ENCODE measurements at regions not wholly inside any gene's neighbourhood (a gene's known extent, or its start where the extent isn't known, plus 50 kb on each side); places are given as distances from the start of the nearest gene placed in this dataset.
A peak's percentile ranks its signal among the peaks of the same experiment; 100 is the strongest.
"Not testable (repeated sequence)": the region's sequence is repeated elsewhere in the genome, so short reads cannot be mapped to it uniquely, and the experiment has no call there.

GRCh38 chr2:20499387-20499786 lies 52.5 kb downstream of the RHOB start:
- Histone ChIP-seq H3K4me1 (ENCODE audit: control insufficient read depth, extremely low read depth, insufficient read depth, low read length) (peaks cover 6% of the 10 kb centered on the region), H3K9ac (ENCODE audit: control insufficient read depth, extremely low read depth, insufficient read depth, low read length) (no peak overlapping the region), H3K27me3 (ENCODE audit: control insufficient read depth, extremely low read depth, insufficient read depth, low read length) (no peaks in the 10 kb centered on the region), H3K9me3 (ENCODE audit: control insufficient read depth, low read depth, low read length) (no peaks in the 10 kb centered on the region), H2AFZ (ENCODE audit: control insufficient read depth, low read length) (no peak overlapping the region), H3K36me3 (ENCODE audit: control insufficient read depth in 2 of 2, extremely low read depth in 1 of 2, insufficient read depth in 2 of 2, low read length in 2 of 2) (no peaks in the 10 kb centered on the region), H3K4me3 (ENCODE audit: control insufficient read depth in 2 of 3, extremely low read depth in 1 of 3, insufficient read depth in 2 of 3, low read depth in 1 of 3, low read length in 3 of 3) (no peak overlapping the region), H3K9me1 (ENCODE audit: control insufficient read depth, extremely low read depth, insufficient read depth, low read length) (no peaks in the 10 kb centered on the region), H3K79me2 (ENCODE audit: control insufficient read depth, insufficient read depth, low read length) (no peaks in the 10 kb centered on the region), H3K27ac (ENCODE audit: control insufficient read depth, insufficient read depth, low read length) (no peak overlapping the region), H4K20me1 (ENCODE audit: control insufficient read depth, extremely low read depth, insufficient read depth, low read length) (no peaks in the 10 kb centered on the region), H3K4me2 (ENCODE audit: control insufficient read depth, extremely low read depth, insufficient read depth, low read depth, low read length) (no peak overlapping the region)
- no peak for DNase-seq (ENCODE audit: low read depth, low spot score)
- no peak for FAIRE-seq
- dilution Hi-C loops (cut with MboI; ENCODE audit: extremely low pct_ligation_motif_present, low sequenced_read_pairs): no loop called here
- no peak for TF ChIP-seq EZH2 (IDR thresholded peaks at IDR 0.05; ENCODE audit: low read length)
- TF ChIP-seq, protein P1, sequence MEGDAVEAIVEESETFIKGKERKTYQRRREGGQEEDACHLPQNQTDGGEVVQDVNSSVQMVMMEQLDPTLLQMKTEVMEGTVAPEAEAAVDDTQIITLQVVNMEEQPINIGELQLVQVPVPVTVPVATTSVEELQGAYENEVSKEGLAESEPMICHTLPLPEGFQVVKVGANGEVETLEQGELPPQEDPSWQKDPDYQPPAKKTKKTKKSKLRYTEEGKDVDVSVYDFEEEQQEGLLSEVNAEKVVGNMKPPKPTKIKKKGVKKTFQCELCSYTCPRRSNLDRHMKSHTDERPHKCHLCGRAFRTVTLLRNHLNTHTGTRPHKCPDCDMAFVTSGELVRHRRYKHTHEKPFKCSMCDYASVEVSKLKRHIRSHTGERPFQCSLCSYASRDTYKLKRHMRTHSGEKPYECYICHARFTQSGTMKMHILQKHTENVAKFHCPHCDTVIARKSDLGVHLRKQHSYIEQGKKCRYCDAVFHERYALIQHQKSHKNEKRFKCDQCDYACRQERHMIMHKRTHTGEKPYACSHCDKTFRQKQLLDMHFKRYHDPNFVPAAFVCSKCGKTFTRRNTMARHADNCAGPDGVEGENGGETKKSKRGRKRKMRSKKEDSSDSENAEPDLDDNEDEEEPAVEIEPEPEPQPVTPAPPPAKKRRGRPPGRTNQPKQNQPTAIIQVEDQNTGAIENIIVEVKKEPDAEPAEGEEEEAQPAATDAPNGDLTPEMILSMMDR (optimal IDR thresholded peaks at IDR 0.05 in 1 of 3, IDR thresholded peaks at IDR 0.05 in 1 of 3, conservative IDR thresholded peaks at IDR 0.05 in 1 of 3; ENCODE audit: extremely low read depth in 1 of 3, insufficient read depth in 2 of 3, low read length in 3 of 3): no peak

- no peaks in the 10 kb centered on the region for H3K9me3 ChIP-seq (ENCODE audit: control insufficient read depth, low read depth, low read length)
- no peak overlapping the region for H3K9ac ChIP-seq (ENCODE audit: control insufficient read depth, extremely low read depth, insufficient read depth, low read length)
- H2AFZ ChIP-seq (ENCODE audit: control insufficient read depth, low read length): no peak overlapping the region
- TF ChIP-seq, protein P1 (optimal IDR thresholded peaks at IDR 0.05 in 1 of 3, IDR thresholded peaks at IDR 0.05 in 1 of 3, conservative IDR thresholded peaks at IDR 0.05 in 1 of 3; ENCODE audit: extremely low read depth in 1 of 3, insufficient read depth in 2 of 3, low read length in 3 of 3): no peak
- TF ChIP-seq EZH2 (IDR thresholded peaks at IDR 0.05; ENCODE audit: low read length): no peak
- H3K27ac ChIP-seq (ENCODE audit: control insufficient read depth, insufficient read depth, low read length): no peak overlapping the region
- DNase-seq (ENCODE audit: low read depth, low spot score) (no peak), FAIRE-seq (peak; percentile 83)
- H4K20me1 ChIP-seq (ENCODE audit: control insufficient read depth, extremely low read depth, insufficient read depth, low read length): no peaks in the 10 kb centered on the region
- no peak overlapping the region for H3K4me3 ChIP-seq (ENCODE audit: control insufficient read depth in 2 of 3, extremely low read depth in 1 of 3, insufficient read depth in 2 of 3, low read depth in 1 of 3, low read length in 3 of 3)
- H3K9me1 ChIP-seq (ENCODE audit: control insufficient read depth, extremely low read depth, insufficient read depth, low read length): no peaks in the 10 kb centered on the region
- H3K4me1 ChIP-seq (ENCODE audit: control insufficient read depth, extremely low read depth, insufficient read depth, low read length): peaks cover 12% of the 10 kb centered on the region
- H3K36me3 ChIP-seq (ENCODE audit: control insufficient read depth in 2 of 2, extremely low read depth in 1 of 2, insufficient read depth in 2 of 2, low read length in 2 of 2): no peaks in the 10 kb centered on the region
- H3K27me3 ChIP-seq (ENCODE audit: control insufficient read depth, extremely low read depth, insufficient read depth, low read length): no peaks in the 10 kb centered on the region
- H3K4me2 ChIP-seq (ENCODE audit: control insufficient read depth, extremely low read depth, insufficient read depth, low read depth, low read length): no peak overlapping the region
- dilution Hi-C loops (cut with MboI; ENCODE audit: extremely low pct_ligation_motif_present, low sequenced_read_pairs): no loop called here
- H3K79me2 ChIP-seq (ENCODE audit: control insufficient read depth, insufficient read depth, low read length): no peaks in the 10 kb centered on the region
These were observed 55.1 kb downstream of the RHOB start for GRCh38 chr2:20501974-20502373.

GRCh38 chr2:20502496-20502895 lies 55.6 kb downstream of the RHOB start:
- H3K79me2 ChIP-seq (ENCODE audit: control insufficient read depth, insufficient read depth, low read length); H4K20me1 ChIP-seq (ENCODE audit: control insufficient read depth, extremely low read depth, insufficient read depth, low read length); H3K27ac ChIP-seq (ENCODE audit: control insufficient read depth, insufficient read depth, low read length); H3K27me3 ChIP-seq (ENCODE audit: control insufficient read depth, extremely low read depth, insufficient read depth, low read length); H3K9me1 ChIP-seq (ENCODE audit: control insufficient read depth, extremely low read depth, insufficient read depth, low read length); H2AFZ ChIP-seq (ENCODE audit: control insufficient read depth, low read length); H3K9me3 ChIP-seq (ENCODE audit: control insufficient read depth, low read depth, low read length); H3K36me3 ChIP-seq (ENCODE audit: control insufficient read depth in 2 of 2, extremely low read depth in 1 of 2, insufficient read depth in 2 of 2, low read length in 2 of 2); H3K9ac ChIP-seq (ENCODE audit: control insufficient read depth, extremely low read depth, insufficient read depth, low read length); H3K4me3 ChIP-seq (ENCODE audit: control insufficient read depth in 2 of 3, extremely low read depth in 1 of 3, insufficient read depth in 2 of 3, low read depth in 1 of 3, low read length in 3 of 3); H3K4me2 ChIP-seq (ENCODE audit: control insufficient read depth, extremely low read depth, insufficient read depth, low read depth, low read length); DNase-seq (ENCODE audit: low read depth, low spot score); FAIRE-seq; dilution Hi-C loops (cut with MboI; ENCODE audit: extremely low pct_ligation_motif_present, low sequenced_read_pairs): not testable (repeated sequence)
- H3K4me1 ChIP-seq (ENCODE audit: control insufficient read depth, extremely low read depth, insufficient read depth, low read length): peaks cover 12% of the 10 kb centered on the region

Data from keratinocyte (primary cell).